HG03108 (cell line): ENCODE measurements at regions not wholly inside any gene's neighbourhood (a gene's known extent, or its start where the extent isn't known, plus 50 kb on each side); places are given as distances from the start of the nearest gene placed in this dataset.
"Not testable (repeated sequence)": the region's sequence is repeated elsewhere in the genome, so short reads cannot be mapped to it uniquely, and the experiment has no call there.

Source experiments
- ATAC-seq: cut with Tn5 transposase; IDR thresholded peaks from one replicate; pipeline ENCODE4 v1.9.1; 2021; ENCODE audit warnings: moderate library complexity; ENCODE audit not compliant: unreplicated experiment

GRCh38 chr4:82200046-82200445, 173.7 kb downstream of the HNRNPD start:
- no peak for ATAC-seq

GRCh38 chr4:82194329-82194728, 179.5 kb downstream of the HNRNPD start:
- ATAC-seq, result no peak

- ATAC-seq, result no peak
These were observed 181.6 kb downstream of the HNRNPD start for GRCh38 chr4:82192017-82192673.

- no peak for ATAC-seq
These were observed 192.0 kb downstream of the HNRNPD start for GRCh38 chr4:82181789-82182188.

GRCh38 chr4:82172186-82172585, 201.6 kb downstream of the HNRNPD start:
- ATAC-seq, result no peak

- no peak for ATAC-seq
These were observed 202.1 kb downstream of the HNRNPD start for GRCh38 chr4:82171531-82172155.

- no peak for ATAC-seq
These were observed 224.0 kb downstream of the HNRNPD start for GRCh38 chr4:82149750-82150149.

- no peak for ATAC-seq
These were observed 227.9 kb downstream of the HNRNPD start for GRCh38 chr4:82145850-82146249.

GRCh38 chr4:82140422-82140821, 233.4 kb downstream of the HNRNPD start:
- ATAC-seq, result no peak

- no peak for ATAC-seq
These were observed 234.5 kb downstream of the HNRNPD start for GRCh38 chr4:82139287-82139686.

- no peak for ATAC-seq
These were observed 235.4 kb downstream of the HNRNPD start for GRCh38 chr4:82138374-82138773.

GRCh38 chr4:82136161-82136801, 237.5 kb downstream of the HNRNPD start:
- ATAC-seq, result no peak

- ATAC-seq, result no peak
These were observed 245.4 kb downstream of the HNRNPD start for GRCh38 chr4:82128355-82128754.

GRCh38 chr4:82126512-82127040, 247.2 kb downstream of the HNRNPD start:
- ATAC-seq, result no peak

- no peak for ATAC-seq
These were observed 247.9 kb downstream of the HNRNPD start for GRCh38 chr4:82125787-82126297.

GRCh38 chr4:82124932-82125786, 248.6 kb downstream of the HNRNPD start:
- ATAC-seq, result no peak

GRCh38 chr4:82124365-82124764, 249.4 kb downstream of the HNRNPD start:
- no peak for ATAC-seq

GRCh38 chr4:82123934-82124333, 249.9 kb downstream of the HNRNPD start:
- ATAC-seq, result no peak

- not testable (repeated sequence) for ATAC-seq
These were observed 258.6 kb downstream of the HNRNPD start for GRCh38 chr4:82115183-82115582.

GRCh38 chr4:82108506-82108905, 265.3 kb downstream of the HNRNPD start:
- no peak for ATAC-seq

GRCh38 chr4:82104578-82104977, 269.2 kb downstream of the HNRNPD start:
- ATAC-seq, result no peak
